Right hindlimb (tissue), 1 donor: ENCODE measurements at regions not wholly inside any gene's neighbourhood (a gene's known extent, or its start where the extent isn't known, plus 50 kb on each side); places are given as distances from the start of the nearest gene placed in this dataset.
A peak's percentile ranks its signal among the peaks of the same experiment; 100 is the strongest.

ENCODE experiments used
- DNase-seq: peaks from one replicate; pipeline ENCODE4 v3.0.0-alpha.2; 2018

DNA sequence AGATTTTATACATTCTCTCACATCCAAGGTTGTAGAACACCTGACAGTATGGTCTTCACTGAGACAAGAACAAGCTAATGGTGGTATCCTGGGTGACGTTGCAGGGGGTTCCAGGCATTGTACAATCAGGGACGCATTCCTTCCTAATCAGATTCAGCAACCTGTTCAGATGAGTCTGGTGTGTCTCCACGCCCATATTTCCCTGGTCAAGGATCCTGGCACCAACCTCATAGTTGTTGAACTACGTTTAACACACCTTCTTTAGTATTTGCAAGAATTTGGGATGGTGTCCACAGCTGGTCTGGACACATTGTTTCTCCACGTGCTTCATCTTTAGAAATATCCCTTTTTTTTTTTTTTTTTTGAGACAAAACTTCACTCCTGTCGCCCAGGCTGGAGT lies 161.0 kb upstream of the CDYL start:
- no peak for DNase-seq

DNA sequence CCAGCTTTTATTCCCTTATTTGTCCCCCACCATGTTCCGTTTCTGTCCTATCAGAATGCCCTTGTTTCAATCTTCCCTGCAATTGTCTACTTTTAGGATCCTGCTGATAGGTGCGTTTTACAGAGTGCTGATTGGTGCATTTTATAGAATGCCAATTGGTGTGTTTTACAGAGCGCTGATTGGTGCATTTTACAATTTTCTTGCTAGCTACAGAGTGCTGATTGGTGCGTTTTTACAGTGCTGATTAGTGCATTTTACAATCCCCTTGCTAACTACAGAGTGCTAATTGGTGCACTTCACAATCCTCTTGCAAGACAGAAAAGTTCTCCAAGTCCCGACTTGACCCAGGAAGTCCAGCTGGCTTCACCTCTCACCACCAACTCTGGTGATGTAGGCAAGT lies 161.6 kb upstream of the CDYL start:
- DNase-seq = no peak

DNA sequence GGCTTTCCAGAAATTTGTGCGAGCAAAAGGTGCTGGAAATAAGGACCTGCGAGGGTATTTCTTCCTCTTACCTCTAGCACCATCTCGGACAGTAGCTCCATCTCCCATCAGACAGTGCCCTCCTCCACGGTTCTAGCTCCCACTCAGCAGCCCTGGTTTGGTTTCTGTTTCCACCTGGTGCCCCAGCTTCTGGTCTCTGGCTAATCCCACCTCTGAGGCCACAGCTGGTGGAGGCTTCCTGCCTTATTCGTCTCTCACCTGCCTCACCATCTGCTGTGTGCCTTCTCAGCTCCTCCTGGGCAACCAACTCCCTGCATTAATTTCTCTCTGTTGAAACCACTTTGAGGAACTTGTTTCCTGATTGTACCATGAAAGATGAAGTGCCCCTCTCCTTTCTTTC lies 162.4 kb upstream of the CDYL start:
- no peak for DNase-seq

DNA sequence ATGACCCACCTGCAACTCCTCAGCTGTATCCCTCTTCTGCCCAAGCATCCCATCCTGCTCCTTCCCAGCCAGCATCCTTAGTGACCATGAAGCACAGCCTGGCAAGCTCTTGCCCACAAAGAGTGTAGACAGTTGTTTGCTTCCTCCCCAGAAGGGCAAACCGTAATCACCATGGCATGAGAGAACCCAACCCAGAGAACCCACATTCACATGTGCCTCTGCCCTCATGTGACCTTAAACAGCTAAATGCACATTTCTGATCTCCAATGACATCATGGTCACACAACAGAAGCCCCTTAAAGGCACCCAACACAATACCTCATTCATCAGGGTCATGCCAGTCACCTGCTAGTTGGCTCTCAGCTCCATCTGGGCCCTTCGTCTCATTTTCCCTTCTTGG lies 162.8 kb upstream of the CDYL start:
- no peak for DNase-seq

DNA sequence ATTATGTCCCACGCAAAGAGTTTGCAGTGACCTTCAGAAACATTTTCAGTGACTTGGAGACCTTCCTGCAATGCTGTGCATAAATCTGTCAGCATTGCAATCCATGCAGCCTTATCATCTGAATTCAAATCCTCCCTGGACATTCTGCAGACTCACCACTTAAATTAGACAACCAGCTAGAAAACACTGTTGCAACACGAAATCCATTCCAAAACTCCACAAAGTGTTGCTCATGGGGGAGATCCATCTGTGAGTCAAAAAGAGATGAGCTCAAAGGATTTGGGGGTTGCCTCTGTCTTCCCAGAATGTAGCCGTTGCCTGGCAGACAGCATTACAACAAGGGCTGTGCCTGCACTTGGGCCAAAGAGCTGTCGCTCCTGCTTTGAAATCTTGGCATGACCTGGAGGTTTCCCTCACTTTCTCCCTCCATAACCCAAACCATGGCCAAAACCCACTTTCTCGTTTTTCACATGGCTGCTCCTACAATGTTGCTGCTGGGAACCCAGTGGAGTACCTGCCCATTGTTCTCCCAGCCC lies 163.5 kb upstream of the CDYL start:
- no peak for DNase-seq

DNA sequence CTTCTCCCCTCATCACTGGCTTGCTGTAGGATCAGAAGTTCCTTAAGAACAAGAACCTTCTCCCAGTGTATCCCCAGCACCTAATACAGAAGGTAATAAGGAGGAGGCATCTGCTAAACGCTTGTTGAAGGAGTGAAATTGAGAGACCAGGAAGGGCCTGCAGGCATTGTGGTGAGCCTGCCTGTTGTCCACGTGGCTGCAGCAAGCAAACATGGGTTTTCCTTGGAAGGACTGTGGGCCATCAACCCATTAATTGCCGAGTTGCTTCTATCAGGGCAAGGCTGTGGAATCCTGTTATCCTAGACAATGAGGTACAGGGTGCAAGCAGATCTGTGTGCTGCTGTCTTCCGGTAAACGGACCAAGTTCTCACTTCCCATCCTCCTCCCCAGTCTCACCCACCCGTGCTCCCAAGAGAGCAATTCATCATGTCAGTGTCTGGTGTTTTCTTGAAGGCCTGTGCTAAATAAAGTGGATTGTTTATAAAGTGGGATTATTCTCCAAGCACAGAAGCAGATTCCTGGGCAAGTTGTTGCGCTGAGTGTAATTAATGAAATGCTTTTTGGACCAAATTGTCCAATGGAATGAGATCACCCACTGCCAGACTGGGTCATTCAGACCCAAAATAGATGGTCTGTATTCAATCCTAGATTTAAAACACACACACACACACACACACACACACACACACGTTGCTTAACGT lies 164.6 kb upstream of the CDYL start:
- DNase-seq = no peak

DNA sequence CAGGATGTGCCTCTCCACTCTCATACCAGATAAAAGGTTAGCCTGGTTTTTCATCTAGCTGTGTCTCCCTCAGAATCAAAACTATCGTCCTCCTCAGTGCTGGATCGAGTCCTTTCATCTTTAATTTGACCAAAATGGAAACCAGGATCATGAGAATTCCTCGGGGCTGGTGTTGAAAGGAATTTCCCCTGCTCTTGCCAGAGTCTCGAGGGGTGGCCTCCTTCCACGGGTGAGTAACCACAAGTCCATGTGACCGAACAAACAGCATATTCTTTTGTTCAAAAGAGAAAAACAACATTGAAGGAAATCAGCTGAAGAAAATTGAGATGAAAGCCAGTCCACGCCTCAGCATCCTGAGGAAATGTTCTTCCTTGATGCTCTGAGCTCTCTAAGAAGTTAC lies 165.9 kb upstream of the CDYL start:
- no peak for DNase-seq

DNA sequence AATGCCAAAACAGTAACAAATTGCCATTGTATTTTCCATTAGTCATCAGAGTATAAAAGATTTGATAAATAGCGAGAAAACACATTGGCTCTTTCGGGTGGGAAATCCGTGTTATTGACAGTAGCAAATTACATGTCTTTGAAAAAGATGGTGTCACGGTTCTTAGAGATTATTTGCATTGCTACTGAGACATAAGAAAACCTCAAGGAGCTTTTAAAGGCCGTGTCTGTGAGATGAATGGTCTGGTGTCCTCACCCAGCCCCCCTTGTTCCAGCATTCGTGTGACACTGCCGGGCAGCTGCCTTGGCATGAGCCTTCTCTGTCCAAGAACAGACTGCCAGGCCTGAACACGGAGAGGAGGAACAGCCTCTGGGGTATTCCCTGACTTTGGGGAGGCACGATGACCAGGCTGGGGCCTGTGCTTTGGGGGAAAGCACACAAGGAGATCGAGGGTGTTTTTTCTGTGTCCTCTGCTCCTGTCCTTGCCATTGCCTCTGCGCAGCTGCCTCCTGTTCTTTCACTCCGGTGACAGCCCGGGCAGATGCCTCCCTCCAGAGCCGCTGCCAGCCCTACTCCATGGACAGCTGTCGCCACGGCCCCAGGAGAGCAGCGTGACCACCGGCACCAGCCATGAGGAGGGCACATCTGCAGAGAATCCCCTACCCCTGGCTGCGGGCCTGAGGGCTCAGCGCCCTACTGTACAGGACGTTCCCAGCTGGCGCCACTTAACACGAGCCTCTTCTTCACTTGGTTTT lies 167.7 kb upstream of the CDYL start:
- DNase-seq = peak; percentile 82

DNA sequence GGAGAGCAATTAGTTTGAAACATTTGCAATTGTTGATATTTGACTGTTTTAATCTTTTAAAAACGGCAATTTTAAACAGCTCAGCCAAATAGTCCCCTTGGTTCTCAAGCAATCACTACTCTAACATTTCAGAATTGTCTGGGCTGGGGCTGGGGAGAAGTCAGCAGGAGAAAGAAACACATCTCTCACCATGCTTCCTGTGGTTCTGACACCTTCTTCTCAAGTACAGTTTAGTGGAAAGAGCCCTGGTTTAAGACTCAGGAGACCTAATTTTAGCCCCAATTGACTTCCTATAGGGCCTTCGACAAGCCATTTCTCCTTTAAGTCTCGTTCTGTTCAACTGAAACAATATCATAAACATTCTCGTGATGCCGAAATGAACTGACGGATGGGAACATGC lies 168.4 kb upstream of the CDYL start:
- DNase-seq = no peak

DNA sequence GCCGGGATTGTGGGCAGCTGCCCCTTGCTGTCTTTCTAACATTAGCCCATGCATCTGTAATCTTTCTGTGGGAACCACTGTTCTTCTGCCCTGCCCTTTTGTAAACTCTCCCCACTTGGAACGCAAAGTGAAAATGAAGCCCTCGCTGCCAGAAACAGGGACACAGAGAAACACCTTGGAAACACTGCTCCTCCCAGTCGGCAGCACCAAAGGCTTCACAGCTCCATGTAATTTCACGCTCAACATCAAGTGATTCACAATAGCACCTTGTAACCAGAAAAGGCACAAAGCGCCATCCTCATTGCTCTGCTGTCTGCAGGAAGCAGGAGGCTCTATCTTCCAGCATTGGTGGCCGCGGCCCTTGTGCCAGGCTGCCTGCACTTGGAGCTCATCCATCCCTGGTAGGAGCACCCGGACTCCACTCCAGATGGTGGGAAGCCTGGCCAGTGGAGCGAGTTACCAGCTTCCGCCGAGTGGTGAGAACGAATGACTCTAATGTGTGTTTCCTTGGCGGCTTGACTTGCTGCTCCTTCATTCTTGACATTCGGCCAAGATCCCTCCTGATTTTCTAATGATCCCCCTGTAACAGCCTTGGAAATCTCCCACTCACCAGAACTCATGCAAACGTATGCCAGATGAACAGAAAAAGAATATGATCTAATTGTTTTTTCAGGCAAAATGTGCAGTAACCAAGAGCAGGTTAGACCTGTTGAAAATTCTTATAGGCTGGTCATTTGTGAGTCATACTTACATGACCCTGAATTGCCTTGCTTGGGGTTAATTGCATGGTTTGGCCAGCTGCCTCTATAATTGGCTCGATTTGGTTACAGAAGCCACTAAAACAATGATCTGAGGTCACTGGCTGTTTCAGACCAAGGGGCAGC lies 169.1 kb upstream of the CDYL start:
- peak; percentile 83 for DNase-seq

DNA sequence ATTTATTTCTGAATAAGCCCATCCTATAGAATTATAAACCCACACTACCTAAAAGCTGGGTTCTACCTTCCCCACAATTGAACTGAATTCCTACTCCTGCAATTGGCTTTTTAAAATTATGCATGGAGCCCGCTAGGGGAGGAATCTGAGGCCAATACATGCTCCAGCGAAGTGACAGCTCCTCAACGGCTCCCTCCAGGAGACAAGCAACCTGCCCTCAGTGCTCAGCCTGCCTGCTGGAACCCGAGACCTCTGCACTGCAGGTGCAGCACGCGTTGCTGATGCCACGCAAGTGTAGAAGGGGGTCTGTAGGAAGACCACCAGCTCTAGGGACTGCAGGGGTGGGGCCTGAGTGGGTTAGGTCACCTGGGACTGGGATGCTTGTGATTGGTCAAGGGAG lies 170.2 kb upstream of the CDYL start:
- DNase-seq = no peak

DNA sequence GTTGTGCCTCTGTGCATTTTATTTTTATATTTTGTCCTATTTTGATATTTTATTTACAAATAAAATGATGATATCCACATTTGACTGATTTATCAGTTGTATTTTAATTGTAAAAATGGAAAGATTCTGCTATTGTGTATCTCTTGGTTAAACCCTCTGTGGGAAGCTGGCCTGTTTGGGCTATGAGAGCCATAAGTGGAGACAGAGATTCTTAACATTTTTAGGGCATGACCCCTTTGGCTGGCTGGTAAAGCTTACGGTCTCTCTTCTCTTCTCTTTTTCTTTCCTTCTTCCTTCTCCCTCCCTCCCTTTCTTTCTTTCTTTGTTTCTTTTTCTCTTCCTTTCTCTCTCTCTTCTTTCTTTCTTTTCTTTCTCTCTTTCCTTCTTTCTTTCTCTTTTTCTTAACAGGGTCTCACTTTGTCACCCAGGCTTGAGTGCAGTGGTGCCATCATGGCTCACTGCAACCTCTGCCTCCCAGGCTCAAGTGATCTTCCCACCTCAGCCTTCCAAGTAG lies 172.3 kb upstream of the CDYL start:
- no peak for DNase-seq

DNA sequence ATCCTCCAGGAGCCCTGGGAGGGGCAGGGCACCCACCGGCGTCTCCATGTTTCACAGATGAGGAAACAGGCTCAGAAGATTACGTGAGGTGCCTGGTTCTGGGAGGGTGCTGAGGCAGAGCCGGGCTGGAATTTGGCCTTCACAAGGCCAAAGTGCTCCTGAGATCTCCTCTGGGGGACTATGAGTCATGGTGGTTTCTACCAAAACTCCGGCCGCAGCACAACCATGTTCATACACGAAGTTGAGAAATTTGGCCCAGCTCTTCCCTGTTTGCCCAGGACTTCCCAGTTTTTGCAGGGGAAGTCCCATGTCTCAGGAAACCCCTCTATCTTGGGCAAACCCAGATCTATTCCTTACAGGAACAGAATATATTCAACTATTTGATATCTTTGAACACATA lies 172.9 kb upstream of the CDYL start:
- no peak for DNase-seq

DNA sequence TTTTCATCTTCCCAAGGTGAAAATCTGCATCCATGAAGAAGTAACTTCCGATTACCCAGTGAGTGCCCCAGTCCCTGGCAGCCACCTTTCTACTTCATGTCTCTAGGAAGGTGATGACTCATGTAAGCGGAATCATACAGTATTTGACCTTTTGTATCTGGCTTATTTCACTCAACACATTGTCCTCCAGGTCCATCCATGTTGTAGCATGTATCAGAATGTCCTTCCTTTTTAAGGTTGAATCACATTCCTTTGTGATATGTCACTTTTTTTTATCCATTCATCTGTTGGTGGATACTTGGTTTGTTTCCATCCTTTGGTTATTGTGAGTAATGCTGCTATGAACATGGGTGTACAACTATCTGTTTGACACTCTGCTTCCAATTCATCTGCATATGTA lies 176.3 kb upstream of the CDYL start:
- DNase-seq = no peak

DNA sequence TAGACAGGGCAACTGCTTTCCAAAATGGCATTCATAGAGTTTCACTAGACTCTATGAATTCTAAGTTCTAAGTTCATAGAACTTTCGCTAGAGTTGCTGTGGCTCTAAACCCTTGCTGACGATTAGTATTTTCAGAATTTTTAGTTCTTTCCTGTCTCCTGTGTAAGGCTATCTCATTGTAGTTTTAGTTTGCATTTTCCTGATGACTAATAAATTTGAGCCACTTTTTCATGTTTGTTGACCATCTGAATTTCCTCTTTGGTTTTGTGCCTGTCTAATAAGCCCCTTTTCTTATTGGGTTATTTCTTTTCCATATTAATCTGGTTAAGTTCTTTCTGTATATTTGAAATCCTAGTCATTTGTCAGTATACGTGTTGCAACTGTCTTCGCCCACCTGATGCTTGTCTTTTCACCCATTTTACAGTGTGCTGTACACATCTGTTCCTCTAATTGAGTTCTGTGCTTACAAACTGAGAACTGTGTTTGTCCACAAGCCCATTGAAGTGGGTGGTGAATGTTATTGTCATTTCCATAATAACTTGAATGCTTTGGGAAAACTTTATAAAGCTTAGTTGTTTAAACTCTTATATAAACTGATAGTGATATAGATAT lies 177.7 kb upstream of the CDYL start:
- no peak for DNase-seq

DNA sequence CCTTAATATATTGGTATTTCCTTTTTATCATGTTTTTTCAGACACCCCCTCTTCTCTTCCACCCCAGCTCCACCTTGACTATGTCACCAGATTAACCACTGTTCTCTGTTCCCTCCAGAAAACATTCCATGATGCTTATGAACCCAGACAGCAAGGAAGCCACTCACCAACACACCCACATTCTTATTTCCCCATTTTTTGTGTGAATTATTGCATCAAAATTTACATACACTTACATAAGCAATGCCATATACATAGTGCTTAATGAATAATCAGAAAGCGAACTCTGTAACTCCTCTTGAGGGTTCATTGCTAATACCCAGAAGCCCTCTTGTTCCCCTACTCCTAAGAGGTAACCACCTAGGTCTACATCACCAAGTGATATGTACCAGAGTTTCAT lies 182.3 kb upstream of the CDYL start:
- no peak for DNase-seq

DNA sequence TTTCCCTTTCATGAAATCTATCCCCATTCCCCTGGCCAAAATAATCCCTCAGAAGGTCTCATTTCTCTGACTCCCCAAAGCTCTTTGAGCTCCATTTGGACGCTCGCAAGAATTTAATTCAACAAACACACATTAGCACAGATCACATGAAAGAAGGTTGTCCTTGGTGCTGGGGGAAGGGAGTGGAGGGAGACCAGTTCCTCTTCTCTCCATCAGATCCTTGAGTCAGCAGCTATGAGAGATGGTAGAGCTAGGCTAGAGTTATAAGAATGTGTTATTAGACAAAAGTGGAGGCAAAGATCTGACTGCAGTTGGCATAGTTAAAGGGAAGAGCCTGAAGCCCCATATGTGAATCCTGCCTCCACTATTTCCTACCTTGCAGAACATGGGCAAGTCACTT lies 184.2 kb upstream of the CDYL start:
- no peak for DNase-seq

DNA sequence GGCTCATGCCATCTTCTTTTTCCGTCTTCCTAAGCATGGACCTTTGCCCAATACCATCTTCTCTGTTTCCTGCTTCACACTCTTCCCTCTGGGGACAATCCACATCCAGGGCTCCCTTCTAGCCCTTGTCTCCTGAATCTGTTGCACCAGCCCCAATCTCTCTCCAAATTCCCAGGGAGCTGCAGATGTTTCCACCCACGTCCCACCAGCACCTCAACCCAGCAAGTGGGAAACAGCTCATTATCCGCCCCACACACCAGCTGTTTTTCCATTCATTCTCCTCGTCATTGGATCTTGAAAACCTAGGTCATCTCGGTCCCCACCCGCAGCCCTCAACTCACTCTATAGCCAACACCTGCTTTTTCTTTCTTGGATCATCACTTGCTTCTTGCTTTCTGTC lies 185.0 kb upstream of the CDYL start:
- DNase-seq = no peak

DNA sequence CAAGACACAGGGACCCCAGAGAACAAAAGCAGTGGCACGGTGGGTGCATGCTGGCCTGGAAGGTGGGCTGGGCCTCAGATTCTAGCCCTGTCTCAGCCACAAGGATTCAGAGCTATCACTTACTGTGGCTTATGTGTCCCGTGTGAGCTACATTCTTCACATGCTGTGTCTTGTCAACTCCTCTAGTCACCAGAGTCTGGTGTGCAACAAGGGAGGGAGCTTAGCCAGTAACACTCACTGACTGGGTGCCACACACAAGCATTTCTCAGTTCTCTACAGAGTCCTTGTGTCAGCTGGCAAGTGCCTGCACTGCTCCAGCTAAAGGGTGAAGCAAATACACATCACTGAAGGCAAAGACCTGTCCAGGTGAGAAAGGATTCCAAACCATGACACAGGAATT lies 186.9 kb upstream of the CDYL start:
- no peak for DNase-seq

DNA sequence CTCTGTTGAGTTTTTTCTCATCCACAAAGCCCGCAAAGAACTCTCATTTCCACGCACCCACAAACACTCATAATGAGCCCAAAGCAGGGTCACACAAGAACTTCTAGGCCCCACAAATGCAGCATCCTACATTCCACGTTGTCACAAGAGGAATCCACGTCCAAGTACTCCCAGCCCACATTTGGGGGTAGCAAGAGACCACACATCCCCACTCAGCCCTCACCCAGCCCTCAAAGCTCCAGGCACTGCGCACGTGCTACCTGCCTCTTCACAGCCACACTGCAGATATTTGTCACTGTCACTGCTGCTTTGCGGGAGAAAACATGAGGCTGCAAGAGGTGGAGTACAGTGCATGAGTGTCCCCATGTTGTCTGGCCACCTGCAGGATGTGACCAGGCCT lies 187.6 kb upstream of the CDYL start:
- no peak for DNase-seq

DNA sequence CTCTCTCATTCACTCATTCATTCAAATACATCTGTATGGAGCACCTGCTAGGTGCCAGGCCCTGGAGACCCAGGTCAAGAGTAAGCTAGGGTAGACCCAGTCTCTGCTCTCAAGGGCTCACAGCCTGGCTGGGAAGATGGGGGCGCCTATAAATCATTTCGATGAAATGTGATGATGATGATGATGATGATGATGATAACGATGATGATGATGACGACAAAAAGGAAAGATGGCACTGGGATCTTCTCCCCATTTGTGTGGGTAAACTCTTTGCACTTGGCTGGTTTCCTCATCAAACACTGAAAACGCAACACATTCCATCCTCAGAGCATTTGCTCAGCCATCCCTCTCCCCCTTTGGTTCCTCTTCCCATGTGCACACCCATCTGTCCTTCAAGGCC lies 188.0 kb upstream of the CDYL start:
- DNase-seq = no peak

DNA sequence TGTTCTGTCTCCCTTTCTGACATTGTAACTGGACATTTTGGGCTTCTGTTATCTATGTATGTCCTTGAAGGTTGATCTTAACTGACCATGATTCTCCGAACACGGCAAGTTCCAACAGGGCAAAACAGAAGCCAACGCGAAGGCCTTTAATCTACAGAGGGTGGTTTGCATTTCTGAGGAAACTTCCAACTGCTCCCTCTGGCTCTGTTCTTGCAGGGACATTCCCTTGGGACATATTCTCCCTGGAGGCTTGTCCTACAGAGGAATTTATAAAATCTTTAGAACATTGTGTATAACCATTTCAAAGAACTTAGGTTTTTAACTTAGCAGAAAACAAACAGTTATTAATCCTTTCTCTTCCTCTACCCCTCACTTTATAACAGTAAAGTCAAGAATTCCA lies 189.0 kb upstream of the CDYL start:
- no peak for DNase-seq

DNA sequence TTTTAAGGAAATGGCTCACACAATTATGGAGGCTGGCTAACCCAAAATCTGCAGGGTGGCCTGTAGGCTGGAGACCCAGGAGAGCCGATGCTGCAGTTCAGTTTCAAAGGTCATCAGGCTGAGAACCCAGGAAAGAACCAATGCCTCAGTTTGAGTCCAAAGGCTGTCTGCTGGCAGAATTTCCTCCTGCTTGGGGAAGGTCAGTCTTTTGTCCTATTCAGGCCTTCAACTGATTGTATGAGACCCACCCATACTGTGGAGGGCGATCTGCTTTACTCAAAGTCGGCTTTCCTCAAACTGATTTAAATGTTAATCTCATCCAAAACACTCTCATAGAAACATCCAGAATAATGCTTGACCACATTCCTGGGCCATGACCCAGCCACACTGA lies 189.7 kb upstream of the CDYL start:
- no peak for DNase-seq
